ENCODE measurements at regions not wholly inside any gene's neighbourhood (a gene's known extent, or its start where the extent isn't known, plus 50 kb on each side); places are given as distances from the start of the nearest gene placed in this dataset.

DNA sequence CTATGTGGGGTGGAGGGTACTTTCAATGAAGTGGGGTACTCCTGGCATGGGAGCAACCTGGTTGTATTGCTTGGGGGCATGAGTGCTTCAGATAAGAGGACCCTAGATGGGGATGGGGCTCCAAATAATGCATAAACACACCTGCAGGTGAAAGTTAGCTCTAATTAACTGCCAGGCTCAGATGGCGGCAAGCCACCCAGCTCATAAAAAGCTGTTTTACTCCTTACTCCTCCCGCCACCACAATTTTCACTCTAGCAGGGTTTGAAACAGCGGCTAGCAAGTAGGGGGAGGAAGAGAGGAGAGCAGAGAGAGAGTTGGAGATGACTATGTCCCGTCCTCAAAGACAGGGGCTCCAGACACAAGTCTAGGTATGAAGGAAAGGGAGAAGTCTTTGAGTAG, 117.7 kb upstream of the WSCD1 start:
- in situ Hi-C loops (cut with MboI; ENCODE audit: low pct_unique_long_range_greater_than_20kb, low sequenced_read_pairs, unreplicated experiment), result no loop called here
- no peak for DNase-seq (ENCODE audit: low spot score)
- TF ChIP-seq, protein P1, sequence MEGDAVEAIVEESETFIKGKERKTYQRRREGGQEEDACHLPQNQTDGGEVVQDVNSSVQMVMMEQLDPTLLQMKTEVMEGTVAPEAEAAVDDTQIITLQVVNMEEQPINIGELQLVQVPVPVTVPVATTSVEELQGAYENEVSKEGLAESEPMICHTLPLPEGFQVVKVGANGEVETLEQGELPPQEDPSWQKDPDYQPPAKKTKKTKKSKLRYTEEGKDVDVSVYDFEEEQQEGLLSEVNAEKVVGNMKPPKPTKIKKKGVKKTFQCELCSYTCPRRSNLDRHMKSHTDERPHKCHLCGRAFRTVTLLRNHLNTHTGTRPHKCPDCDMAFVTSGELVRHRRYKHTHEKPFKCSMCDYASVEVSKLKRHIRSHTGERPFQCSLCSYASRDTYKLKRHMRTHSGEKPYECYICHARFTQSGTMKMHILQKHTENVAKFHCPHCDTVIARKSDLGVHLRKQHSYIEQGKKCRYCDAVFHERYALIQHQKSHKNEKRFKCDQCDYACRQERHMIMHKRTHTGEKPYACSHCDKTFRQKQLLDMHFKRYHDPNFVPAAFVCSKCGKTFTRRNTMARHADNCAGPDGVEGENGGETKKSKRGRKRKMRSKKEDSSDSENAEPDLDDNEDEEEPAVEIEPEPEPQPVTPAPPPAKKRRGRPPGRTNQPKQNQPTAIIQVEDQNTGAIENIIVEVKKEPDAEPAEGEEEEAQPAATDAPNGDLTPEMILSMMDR (IDR thresholded peaks at IDR 0.05; ENCODE audit: extremely low read depth, insufficient read depth, missing control alignments), result no peak

DNA sequence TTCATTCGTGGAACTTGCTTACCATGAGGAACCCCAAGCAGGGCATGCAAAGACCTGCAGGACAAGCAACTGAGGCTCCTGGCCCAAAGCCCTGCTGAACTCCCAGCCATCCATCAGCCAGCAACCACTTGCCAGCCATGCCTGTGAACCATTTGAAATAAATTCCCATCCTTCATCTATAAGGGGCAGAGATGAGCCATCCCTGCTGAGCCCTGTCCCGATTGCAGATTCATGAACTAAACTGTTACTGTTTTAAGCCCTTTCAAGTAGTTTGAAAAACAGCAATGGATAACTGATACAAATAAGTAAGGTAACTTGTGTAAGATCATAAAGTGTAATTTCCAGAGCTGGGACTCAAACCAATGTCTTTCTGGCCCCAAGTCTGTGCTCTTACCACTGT, 114.4 kb upstream of the WSCD1 start:
- in situ Hi-C loops (cut with MboI; ENCODE audit: low pct_unique_long_range_greater_than_20kb, low sequenced_read_pairs, unreplicated experiment), result no loop called here
- no peak for DNase-seq (ENCODE audit: low spot score)
- TF ChIP-seq, protein P1 (IDR thresholded peaks at IDR 0.05; ENCODE audit: extremely low read depth, insufficient read depth, missing control alignments), result no peak

DNA sequence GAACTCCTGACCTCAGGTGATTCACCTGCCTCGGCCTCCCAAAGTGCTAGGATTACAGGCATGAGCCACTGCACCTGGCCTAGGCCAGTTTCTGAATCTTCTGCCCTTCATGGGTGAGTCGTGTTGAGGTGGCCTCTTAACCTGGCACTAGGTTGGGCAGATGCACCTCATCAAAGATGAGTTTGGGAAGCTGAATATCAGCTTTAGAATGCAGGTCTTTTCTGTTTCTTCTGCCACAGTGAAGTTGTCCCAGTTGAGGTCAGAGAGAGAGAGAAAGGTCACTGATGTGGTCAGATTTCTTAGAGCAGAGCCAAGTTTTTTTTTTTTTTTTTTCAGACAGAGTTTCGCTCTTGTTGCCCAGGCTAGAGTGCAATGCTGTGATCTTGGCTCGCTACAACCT, 111.3 kb upstream of the WSCD1 start:
- in situ Hi-C loops (cut with MboI; ENCODE audit: low pct_unique_long_range_greater_than_20kb, low sequenced_read_pairs, unreplicated experiment), result no loop called here
- TF ChIP-seq, protein P1 (IDR thresholded peaks at IDR 0.05; ENCODE audit: extremely low read depth, insufficient read depth, missing control alignments), result no peak

DNA sequence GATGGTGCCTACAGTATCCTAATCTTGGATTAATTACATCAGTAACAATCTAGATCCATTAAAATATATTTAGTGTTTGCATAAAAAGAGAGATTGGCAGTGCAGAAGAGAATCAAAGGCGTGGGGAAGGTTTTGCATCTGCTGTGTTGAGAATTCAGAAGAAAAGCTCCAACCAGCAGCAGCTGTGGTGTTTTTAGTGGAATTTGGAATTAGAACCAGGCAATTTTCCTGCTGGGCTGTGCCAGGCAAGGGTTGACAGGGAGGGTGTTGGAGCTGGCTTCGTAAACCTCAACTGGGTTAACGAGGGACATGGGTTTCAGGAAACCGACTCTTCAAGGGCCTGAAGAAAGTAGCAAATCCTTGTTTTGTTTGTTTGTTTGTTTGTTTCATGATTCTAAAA, 107.8 kb upstream of the WSCD1 start:
- DNase-seq (ENCODE audit: low spot score), result no peak
- TF ChIP-seq, protein P1 (IDR thresholded peaks at IDR 0.05; ENCODE audit: extremely low read depth, insufficient read depth, missing control alignments), result no peak
- in situ Hi-C loops (cut with MboI; ENCODE audit: low pct_unique_long_range_greater_than_20kb, low sequenced_read_pairs, unreplicated experiment), result no loop called here

More for the DNA sequence above, 111.3 kb upstream of the WSCD1 start:
- no peak for DNase-seq (ENCODE audit: low spot score)

DNA sequence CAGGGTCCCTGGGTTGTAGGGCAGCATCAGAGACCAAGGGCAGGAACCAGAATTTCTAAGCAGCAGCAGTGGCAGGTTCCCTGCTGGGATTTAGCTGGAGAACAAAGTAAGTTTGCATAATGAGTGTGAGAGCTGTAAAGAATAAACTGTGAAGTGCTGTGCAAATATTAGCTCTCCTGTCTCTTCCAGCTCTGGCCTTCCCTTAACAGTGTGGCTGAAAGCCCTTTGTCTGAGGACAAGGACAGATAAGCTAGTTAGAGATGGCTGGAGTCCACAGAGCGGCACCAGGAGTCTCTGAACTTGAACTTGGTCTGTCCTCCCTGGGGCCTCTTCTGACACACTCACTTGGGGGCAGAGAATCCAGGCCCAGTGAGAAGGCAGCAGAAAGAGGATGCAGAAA, 98.2 kb upstream of the WSCD1 start:
- in situ Hi-C loops (cut with MboI; ENCODE audit: low pct_unique_long_range_greater_than_20kb, low sequenced_read_pairs, unreplicated experiment), result no loop called here
- TF ChIP-seq, protein P1 (IDR thresholded peaks at IDR 0.05; ENCODE audit: extremely low read depth, insufficient read depth, missing control alignments), result no peak
- DNase-seq (ENCODE audit: low spot score), result no peak

DNA sequence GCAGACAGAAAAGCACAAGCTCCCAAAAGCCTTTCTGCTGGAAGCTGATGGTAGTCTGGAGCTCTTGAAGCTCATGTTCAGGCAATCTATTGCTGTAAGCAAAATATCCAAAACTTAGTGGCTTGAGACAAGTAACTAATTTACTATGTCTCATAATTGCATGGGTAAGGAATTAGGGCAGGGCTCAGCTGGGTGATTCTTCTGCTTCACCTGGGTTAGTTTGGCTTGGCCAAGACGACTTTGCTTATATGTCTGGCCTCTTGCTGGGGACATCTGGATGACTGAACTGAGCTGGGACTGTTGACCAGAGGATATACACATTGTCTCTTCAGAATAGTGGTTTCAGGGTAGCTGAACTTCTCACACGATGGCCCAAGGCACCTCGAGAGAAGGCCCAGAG, 96.8 kb upstream of the WSCD1 start:
- TF ChIP-seq, protein P1 (IDR thresholded peaks at IDR 0.05; ENCODE audit: extremely low read depth, insufficient read depth, missing control alignments), result no peak
- no peak for DNase-seq (ENCODE audit: low spot score)
- in situ Hi-C loops (cut with MboI; ENCODE audit: low pct_unique_long_range_greater_than_20kb, low sequenced_read_pairs, unreplicated experiment), result no loop called here

DNA sequence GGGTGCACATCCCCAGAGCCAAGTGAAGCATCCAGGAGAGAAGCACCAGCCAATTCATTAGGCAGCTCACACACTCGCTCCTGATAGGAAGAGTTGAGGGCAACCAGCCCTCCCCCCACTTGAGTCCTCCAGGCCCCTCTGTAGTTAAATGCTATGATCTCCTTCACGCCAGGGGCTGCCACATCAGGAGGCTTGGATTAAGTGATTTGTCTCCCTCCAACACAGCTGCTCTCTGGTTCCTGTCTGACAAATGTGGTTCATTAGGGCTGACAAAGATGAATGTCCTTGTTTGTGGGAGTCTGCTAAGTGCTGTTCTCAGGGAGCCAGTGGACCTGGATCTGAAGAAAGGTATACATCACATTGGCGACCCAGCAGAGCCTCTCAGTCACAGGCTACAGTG, 94.5 kb upstream of the WSCD1 start:
- no peak for DNase-seq (ENCODE audit: low spot score)
- TF ChIP-seq, protein P1 (IDR thresholded peaks at IDR 0.05; ENCODE audit: extremely low read depth, insufficient read depth, missing control alignments), result no peak
- in situ Hi-C loops (cut with MboI; ENCODE audit: low pct_unique_long_range_greater_than_20kb, low sequenced_read_pairs, unreplicated experiment), result no loop called here

All from GM13977 (cell line).